Panc1 (cell line): ENCODE measurements at regions not wholly inside any gene's neighbourhood (a gene's known extent, or its start where the extent isn't known, plus 50 kb on each side); places are given as distances from the start of the nearest gene placed in this dataset.

Experiments
- ATAC-seq: fragments of 200-7000 bp; cut with Tn5 transposase; 2 replicates; pipeline ENCODE4 v1.9.1; 2020; ENCODE audit warnings: mild to moderate bottlenecking, moderate library complexity
- BruUV-seq: library from RNA; stranded (reverse); fragments of 400-500 nt; replicated peaks from 2 replicates; lab custom pipeline; 2021; lab: Mats Ljungman, UMichigan
- CTCF ChIA-PET: fragments of 300-600 bp; sonication (Branson Sonifier 250); formaldehyde crosslinking; loops from one replicate; lab custom pipeline; 2022; ENCODE audit warnings: antibody characterized with exemption; lab: Charles Lee
- POLR2A ChIA-PET: fragments of 300-600 bp; sonication (Branson Sonifier 250); formaldehyde crosslinking; loops from one replicate; lab custom pipeline; 2022; ENCODE audit warnings: antibody characterized with exemption; lab: Charles Lee
- DNase-seq: peaks from one replicate; pipeline ENCODE4 v3.0.0-alpha.2; 2010; ENCODE audit warnings: low read depth, low spot score
- H3K27ac ChIP-seq: 2 replicates; pipeline ENCODE4 v1.5.1; 2011; ENCODE audit warnings: mild to moderate bottlenecking, low read length, inconsistent platforms
- H3K27me3 ChIP-seq: fragments of 200-500 bp; sonication (Bioruptor generic); 2 replicates; pipeline ENCODE4 v1.6.0; 2014; ENCODE audit warnings: low read length, inconsistent platforms; ENCODE audit not compliant: control insufficient read depth, insufficient read depth
- H3K36me3 ChIP-seq: fragments of 200-500 bp; sonication (Bioruptor generic); 2 replicates; pipeline ENCODE4 v1.5.1; 2014; ENCODE audit warnings: inconsistent platforms, mild to moderate bottlenecking, low read length, moderate library complexity; ENCODE audit not compliant: control insufficient read depth, insufficient read depth
- H3K4me1 ChIP-seq: 2 replicates; pipeline ENCODE4 v1.5.1; 2011; ENCODE audit warnings: inconsistent platforms, mild to moderate bottlenecking, low read length, moderate library complexity; ENCODE audit not compliant: control insufficient read depth, insufficient read depth
- H3K4me3 ChIP-seq, 2 experiments: 2 replicates each; pipeline ENCODE4 v1.5.1; 2011 to 2012; ENCODE audit warnings: low read depth in 2 of 2, low read length in 2 of 2, mild to moderate bottlenecking in 2 of 2, inconsistent platforms in 1 of 2, moderate library complexity in 1 of 2
- H3K9me3 ChIP-seq: fragments of 200-500 bp; sonication (Bioruptor generic); 2 replicates; pipeline ENCODE4 v1.5.1; 2014; ENCODE audit warnings: low read depth, mild to moderate bottlenecking, inconsistent platforms, low read length, moderate library complexity; ENCODE audit not compliant: control insufficient read depth, insufficient read depth
- POLR2AphosphoS5 ChIP-seq: IDR thresholded peaks from 2 replicates; pipeline ENCODE4 v1.6.1; 2012; ENCODE audit warnings: mild to moderate bottlenecking, low read depth, low read length, moderate library complexity
- SIN3A ChIP-seq: IDR thresholded peaks from 2 replicates; pipeline ENCODE4 v1.6.1; 2012; ENCODE audit warnings: low read depth, mild to moderate bottlenecking, low read length, moderate library complexity, borderline replicate concordance; ENCODE audit not compliant: insufficient read depth
- TCF7L2 ChIP-seq: IDR thresholded peaks from 2 replicates; pipeline ENCODE4 v1.6.1; 2011; ENCODE audit warnings: mild to moderate bottlenecking, low read depth, low read length, inconsistent platforms
- in situ Hi-C: cut with HindIII; loops from 2 replicates; pipeline ENCODE4 v1.10.0; 2016; ENCODE audit warnings: low sequenced_read_pairs, low pct_unique_long_range_greater_than_20kb
- intact Hi-C: fragments of 100-400 bp; cut with micrococcal nuclease; formaldehyde crosslinking; loops from one replicate; pipeline ENCODE4 v1.10.0; 2022; ENCODE audit not compliant: unreplicated experiment
- TF ChIP-seq, protein P1 (sequence below): fragments of 450-650 bp; IDR thresholded peaks from 2 replicates; pipeline ENCODE4 v1.5.1; 2017; ENCODE audit warnings: mild to moderate bottlenecking
- TF ChIP-seq, protein P2 (sequence below), 2 experiments: IDR thresholded peaks; 2 replicates each; pipeline ENCODE4 v1.6.1; 2011 to 2012; ENCODE audit warnings: low read depth in 2 of 2, control low read depth in 1 of 2, low read length in 1 of 2, mild to moderate bottlenecking in 1 of 2, moderate library complexity in 1 of 2; ENCODE audit not compliant: insufficient read depth in 1 of 2

DNA sequence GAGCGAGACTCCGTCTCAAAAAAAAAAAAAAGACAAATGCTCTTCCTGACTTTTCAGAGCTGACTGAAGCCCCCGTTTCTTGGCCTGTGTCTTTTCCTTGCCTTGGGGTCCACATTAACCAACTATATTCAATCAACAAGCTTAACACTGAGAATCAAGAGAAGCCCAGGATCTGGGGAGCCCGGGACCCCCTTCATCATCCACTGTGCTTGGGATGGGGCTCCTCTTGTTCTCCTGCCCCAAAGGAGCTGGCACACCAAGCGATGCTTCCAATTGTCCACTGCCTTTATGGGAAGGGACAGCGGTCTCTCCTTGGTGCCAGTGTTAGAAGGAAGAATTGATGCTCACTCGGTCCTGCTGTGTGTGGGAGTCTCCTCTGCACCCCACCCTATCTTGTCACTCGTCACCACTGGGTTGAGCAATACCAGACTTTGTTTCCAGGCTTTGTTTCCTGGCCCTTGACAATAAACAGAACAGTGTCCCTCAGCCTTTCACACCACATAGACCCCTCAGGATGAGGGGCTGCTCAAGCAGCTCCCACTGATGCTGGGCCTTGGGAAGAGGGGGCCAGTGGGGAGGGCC, 146.7 kb downstream of the KCNJ12 start:
- H3K36me3 ChIP-seq = no peaks in the 10 kb centered on the region
- DNase-seq (no peak), ATAC-seq (no peak)
- H3K27ac ChIP-seq = no peak overlapping the region
- no TSS peak for BruUV-seq
- no peak overlapping the region for H3K4me3 ChIP-seq
- POLR2A ChIA-PET = no interaction called here
- intact Hi-C loops = no loop called here
- no peaks in the 10 kb centered on the region for H3K4me1 ChIP-seq
- no peaks in the 10 kb centered on the region for H3K9me3 ChIP-seq
- no peaks in the 10 kb centered on the region for H3K27me3 ChIP-seq
- CTCF ChIA-PET = interaction anchor here (0.7 kb wide), 1 partner anchor 12 kb away, joined by 3 read pairs; no protein-coding TSS in a partner anchor
- in situ Hi-C loops = no loop called here
- no peak for TF ChIP-seq TCF7L2
- TF ChIP-seq, protein P1, sequence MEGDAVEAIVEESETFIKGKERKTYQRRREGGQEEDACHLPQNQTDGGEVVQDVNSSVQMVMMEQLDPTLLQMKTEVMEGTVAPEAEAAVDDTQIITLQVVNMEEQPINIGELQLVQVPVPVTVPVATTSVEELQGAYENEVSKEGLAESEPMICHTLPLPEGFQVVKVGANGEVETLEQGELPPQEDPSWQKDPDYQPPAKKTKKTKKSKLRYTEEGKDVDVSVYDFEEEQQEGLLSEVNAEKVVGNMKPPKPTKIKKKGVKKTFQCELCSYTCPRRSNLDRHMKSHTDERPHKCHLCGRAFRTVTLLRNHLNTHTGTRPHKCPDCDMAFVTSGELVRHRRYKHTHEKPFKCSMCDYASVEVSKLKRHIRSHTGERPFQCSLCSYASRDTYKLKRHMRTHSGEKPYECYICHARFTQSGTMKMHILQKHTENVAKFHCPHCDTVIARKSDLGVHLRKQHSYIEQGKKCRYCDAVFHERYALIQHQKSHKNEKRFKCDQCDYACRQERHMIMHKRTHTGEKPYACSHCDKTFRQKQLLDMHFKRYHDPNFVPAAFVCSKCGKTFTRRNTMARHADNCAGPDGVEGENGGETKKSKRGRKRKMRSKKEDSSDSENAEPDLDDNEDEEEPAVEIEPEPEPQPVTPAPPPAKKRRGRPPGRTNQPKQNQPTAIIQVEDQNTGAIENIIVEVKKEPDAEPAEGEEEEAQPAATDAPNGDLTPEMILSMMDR = no peak
- TF ChIP-seq SIN3A = no peak
- no peak for TF ChIP-seq POLR2AphosphoS5
- TF ChIP-seq, protein P2, sequence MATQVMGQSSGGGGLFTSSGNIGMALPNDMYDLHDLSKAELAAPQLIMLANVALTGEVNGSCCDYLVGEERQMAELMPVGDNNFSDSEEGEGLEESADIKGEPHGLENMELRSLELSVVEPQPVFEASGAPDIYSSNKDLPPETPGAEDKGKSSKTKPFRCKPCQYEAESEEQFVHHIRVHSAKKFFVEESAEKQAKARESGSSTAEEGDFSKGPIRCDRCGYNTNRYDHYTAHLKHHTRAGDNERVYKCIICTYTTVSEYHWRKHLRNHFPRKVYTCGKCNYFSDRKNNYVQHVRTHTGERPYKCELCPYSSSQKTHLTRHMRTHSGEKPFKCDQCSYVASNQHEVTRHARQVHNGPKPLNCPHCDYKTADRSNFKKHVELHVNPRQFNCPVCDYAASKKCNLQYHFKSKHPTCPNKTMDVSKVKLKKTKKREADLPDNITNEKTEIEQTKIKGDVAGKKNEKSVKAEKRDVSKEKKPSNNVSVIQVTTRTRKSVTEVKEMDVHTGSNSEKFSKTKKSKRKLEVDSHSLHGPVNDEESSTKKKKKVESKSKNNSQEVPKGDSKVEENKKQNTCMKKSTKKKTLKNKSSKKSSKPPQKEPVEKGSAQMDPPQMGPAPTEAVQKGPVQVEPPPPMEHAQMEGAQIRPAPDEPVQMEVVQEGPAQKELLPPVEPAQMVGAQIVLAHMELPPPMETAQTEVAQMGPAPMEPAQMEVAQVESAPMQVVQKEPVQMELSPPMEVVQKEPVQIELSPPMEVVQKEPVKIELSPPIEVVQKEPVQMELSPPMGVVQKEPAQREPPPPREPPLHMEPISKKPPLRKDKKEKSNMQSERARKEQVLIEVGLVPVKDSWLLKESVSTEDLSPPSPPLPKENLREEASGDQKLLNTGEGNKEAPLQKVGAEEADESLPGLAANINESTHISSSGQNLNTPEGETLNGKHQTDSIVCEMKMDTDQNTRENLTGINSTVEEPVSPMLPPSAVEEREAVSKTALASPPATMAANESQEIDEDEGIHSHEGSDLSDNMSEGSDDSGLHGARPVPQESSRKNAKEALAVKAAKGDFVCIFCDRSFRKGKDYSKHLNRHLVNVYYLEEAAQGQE (IDR thresholded peaks at IDR 0.05; ENCODE audit: insufficient read depth in 1 of 2, low read depth in 2 of 2, low read length in 1 of 2) = no peak

DNA sequence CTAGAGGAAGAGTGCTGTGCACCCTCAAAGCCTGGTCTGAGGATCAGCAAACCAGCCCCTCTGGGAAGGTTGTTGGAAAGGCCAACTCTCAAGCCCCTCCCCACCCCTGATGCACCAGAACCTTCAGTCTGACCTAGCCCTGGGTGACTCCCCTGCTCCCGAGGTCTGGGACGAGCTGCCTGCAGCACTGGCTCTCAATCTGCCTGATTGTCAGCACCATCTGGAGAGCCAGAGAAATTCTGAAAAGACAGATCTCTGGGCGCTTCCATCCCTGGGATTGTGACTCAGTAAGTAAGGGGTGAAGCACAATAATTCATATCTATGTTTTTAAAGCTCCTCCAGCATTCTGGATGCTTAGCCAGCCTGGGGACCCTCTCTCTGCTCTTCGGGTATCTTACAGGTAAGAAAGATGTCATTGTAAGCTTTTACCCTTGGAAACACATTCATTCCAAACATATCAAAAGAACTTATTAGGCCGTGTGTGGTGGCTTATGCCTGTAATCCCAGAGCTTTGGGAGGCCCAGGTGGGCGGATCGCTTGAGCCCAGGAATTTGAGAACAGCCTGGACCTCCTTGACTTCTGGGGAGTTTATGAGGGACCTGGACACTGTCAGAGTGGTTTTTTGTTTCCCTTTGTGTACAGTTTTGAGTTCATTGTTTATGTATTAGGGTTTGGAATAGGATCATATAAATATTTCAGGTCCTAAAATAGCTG, 147.5 kb downstream of the KCNJ12 start:
- DNase-seq (no peak), ATAC-seq (no peak)
- no peak overlapping the region for H3K4me3 ChIP-seq
- in situ Hi-C loops = no loop called here
- no peaks in the 10 kb centered on the region for H3K27me3 ChIP-seq
- H3K27ac ChIP-seq = no peak overlapping the region
- POLR2A ChIA-PET = no interaction called here
- TF ChIP-seq, protein P2 (IDR thresholded peaks at IDR 0.05; ENCODE audit: insufficient read depth in 1 of 2, low read depth in 2 of 2, low read length in 1 of 2) = no peak
- TF ChIP-seq, protein P1 = no peak
- TF ChIP-seq TCF7L2 (no peak), POLR2AphosphoS5 (no peak), SIN3A (no peak)
- H3K9me3 ChIP-seq = no peaks in the 10 kb centered on the region
- CTCF ChIA-PET = interaction anchor here (1.1 kb wide), 1 partner anchor 248 kb away, joined by 7 read pairs; no protein-coding TSS in a partner anchor
- no peaks in the 10 kb centered on the region for H3K4me1 ChIP-seq
- no peaks in the 10 kb centered on the region for H3K36me3 ChIP-seq
- intact Hi-C loops = no loop called here
- BruUV-seq = no TSS peak
